Endothelial cell of umbilical vein (primary cell): ENCODE measurements at regions not wholly inside any gene's neighbourhood (a gene's known extent, or its start where the extent isn't known, plus 50 kb on each side); places are given as distances from the start of the nearest gene placed in this dataset.

ENCODE experiments used
- CTCF ChIP-seq, 2 donors: IDR thresholded peaks; 1 replicate in 1 of 2; 2 replicates in 1 of 2; pipeline ENCODE4 v1.5.1; 2011; ENCODE audit warnings: low read length in 2 of 2, mild to moderate bottlenecking in 2 of 2, moderate library complexity in 2 of 2, control low read depth in 1 of 2, inconsistent platforms in 1 of 2, low read depth in 1 of 2; ENCODE audit not compliant: insufficient read depth in 1 of 2; ENCODE audit errors: extremely low read depth in 1 of 2
- EZH2 ChIP-seq: IDR thresholded peaks from 2 replicates; pipeline ENCODE4 v1.6.1; 2012; ENCODE audit warnings: borderline replicate concordance, low read depth, mild to moderate bottlenecking, moderate library complexity, low read length, inconsistent platforms; ENCODE audit not compliant: severe bottlenecking
- FOS ChIP-seq: IDR thresholded peaks from 2 replicates; pipeline ENCODE4 v1.6.1; 2011; ENCODE audit warnings: mild to moderate bottlenecking, low read length, moderate library complexity, borderline replicate concordance; ENCODE audit not compliant: insufficient read depth
- MAX ChIP-seq: IDR thresholded peaks from 2 replicates; pipeline ENCODE4 v1.6.1; 2011; ENCODE audit not compliant: insufficient read depth, insufficient read length
- MYC ChIP-seq: IDR thresholded peaks from one replicate; pipeline ENCODE4 v1.6.1; 2011; ENCODE audit warnings: mild to moderate bottlenecking, low read depth, low read length
- POLR2A ChIP-seq: IDR thresholded peaks from 2 replicates; pipeline ENCODE4 v1.6.1; 2012; ENCODE audit warnings: low read depth, mild to moderate bottlenecking, control low read depth, low read length
- POLR2AphosphoS5 ChIP-seq: IDR thresholded peaks from 2 replicates; pipeline ENCODE4 v1.6.1; 2012; ENCODE audit warnings: low read depth, mild to moderate bottlenecking, control low read depth, low read length, moderate library complexity; ENCODE audit not compliant: insufficient read depth

- TF ChIP-seq POLR2A, result no peak
- TF ChIP-seq CTCF (IDR thresholded peaks at IDR 0.05; ENCODE audit: extremely low read depth in 1 of 2, insufficient read depth in 1 of 2, low read depth in 1 of 2, low read length in 2 of 2), result no peak
- TF ChIP-seq POLR2AphosphoS5, result no peak
- no peak for TF ChIP-seq FOS
- no peak for TF ChIP-seq EZH2
- TF ChIP-seq MAX, result no peak
- TF ChIP-seq MYC, result no peak
These were observed 84.7 kb upstream of the FBXL4 start for GRCh38 chr6:99032396-99032795.
